Neural crest cell (in vitro differentiated cells): ENCODE measurements at regions not wholly inside any gene's neighbourhood (a gene's known extent, or its start where the extent isn't known, plus 50 kb on each side); places are given as distances from the start of the nearest gene placed in this dataset.

ENCODE experiments used
- DNase-seq: peaks from one replicate; pipeline ENCODE4 v3.0.0; 2021; ENCODE audit warnings: low read depth, mixed read lengths, low spot score
- H3K27ac Mint-ChIP-seq: one replicate; pipeline ENCODE4 v1.8.0; 2021; ENCODE audit warnings: mild to moderate bottlenecking, mixed read lengths; ENCODE audit not compliant: unreplicated experiment
- H3K27me3 Mint-ChIP-seq: 2 replicates; pipeline ENCODE4 v1.8.0; 2021; ENCODE audit warnings: low read depth, mild to moderate bottlenecking, mixed read lengths
- H3K36me3 Mint-ChIP-seq: 2 replicates; pipeline ENCODE4 v1.8.0; 2021; ENCODE audit warnings: low read depth, mild to moderate bottlenecking, mixed read lengths
- H3K4me1 Mint-ChIP-seq: 2 replicates; pipeline ENCODE4 v1.8.0; 2021; ENCODE audit warnings: mixed read lengths
- H3K4me3 Mint-ChIP-seq: one replicate; pipeline ENCODE4 v1.8.0; 2021; ENCODE audit warnings: mild to moderate bottlenecking, mixed read lengths
- H3K9me3 Mint-ChIP-seq: 2 replicates; pipeline ENCODE4 v1.8.0; 2021; ENCODE audit warnings: mixed read lengths
- CTCF ChIP-seq: fragments of 200-600 bp; sonication (generic); conservative IDR thresholded peaks from 2 replicates; pipeline ENCODE4 v1.5.0; 2021; ENCODE audit warnings: antibody characterized with exemption, mild to moderate bottlenecking

GRCh38 chr2:607709-608108 lies 69.5 kb downstream of the TMEM18 start:
- Mint-ChIP-seq H3K9me3 (no peaks in the 10 kb centered on the region), H3K36me3 (no peaks in the 10 kb centered on the region), H3K4me1 (no peaks in the 10 kb centered on the region), H3K4me3 (no peak overlapping the region), H3K27me3 (no peaks in the 10 kb centered on the region), H3K27ac (no peak overlapping the region)
- TF ChIP-seq CTCF = no peak
- DNase-seq = no peak

- H3K36me3 Mint-ChIP-seq = no peaks in the 10 kb centered on the region
- H3K9me3 Mint-ChIP-seq = no peaks in the 10 kb centered on the region
- TF ChIP-seq CTCF = no peak
- no peak overlapping the region for H3K4me3 Mint-ChIP-seq
- no peak overlapping the region for H3K27ac Mint-ChIP-seq
- no peaks in the 10 kb centered on the region for H3K27me3 Mint-ChIP-seq
- H3K4me1 Mint-ChIP-seq = no peaks in the 10 kb centered on the region
- no peak for DNase-seq
These were observed 70.0 kb downstream of the TMEM18 start for GRCh38 chr2:607172-607571.

GRCh38 chr2:605674-606608 lies 71.3 kb downstream of the TMEM18 start:
- Mint-ChIP-seq H3K27me3 (no peaks in the 10 kb centered on the region), H3K4me1 (no peaks in the 10 kb centered on the region), H3K9me3 (no peaks in the 10 kb centered on the region), H3K36me3 (no peaks in the 10 kb centered on the region), H3K4me3 (no peak overlapping the region), H3K27ac (no peak overlapping the region)
- DNase-seq = no peak
- no peak for TF ChIP-seq CTCF

- H3K27me3 Mint-ChIP-seq = no peaks in the 10 kb centered on the region
- H3K36me3 Mint-ChIP-seq = no peaks in the 10 kb centered on the region
- H3K4me3 Mint-ChIP-seq = no peak overlapping the region
- no peak for TF ChIP-seq CTCF
- H3K4me1 Mint-ChIP-seq = no peaks in the 10 kb centered on the region
- no peaks in the 10 kb centered on the region for H3K9me3 Mint-ChIP-seq
- no peak for DNase-seq
- H3K27ac Mint-ChIP-seq = no peak overlapping the region
These were observed 72.2 kb downstream of the TMEM18 start for GRCh38 chr2:604854-605524.

GRCh38 chr2:604385-604784 lies 72.8 kb downstream of the TMEM18 start:
- Mint-ChIP-seq H3K4me3 (no peak overlapping the region), H3K27ac (no peak overlapping the region), H3K27me3 (no peaks in the 10 kb centered on the region), H3K36me3 (no peaks in the 10 kb centered on the region), H3K4me1 (no peaks in the 10 kb centered on the region), H3K9me3 (no peaks in the 10 kb centered on the region)
- no peak for DNase-seq
- TF ChIP-seq CTCF = no peak
